A673 (cell line): ENCODE measurements at regions not wholly inside any gene's neighbourhood (a gene's known extent, or its start where the extent isn't known, plus 50 kb on each side); places are given as distances from the start of the nearest gene placed in this dataset.
A peak's percentile ranks its signal among the peaks of the same experiment; 100 is the strongest.

ENCODE experiments used
- BruUV-seq: library from RNA; stranded (reverse); fragments of 400-500 nt; replicated peaks from 2 replicates; lab custom pipeline; 2021; lab: Mats Ljungman, UMichigan
- CTCF ChIA-PET: fragments of 300-600 bp; sonication (Branson Sonifier 250); formaldehyde crosslinking; loops from one replicate; lab custom pipeline; 2022; ENCODE audit warnings: antibody characterized with exemption; lab: Charles Lee
- POLR2A ChIA-PET: fragments of 300-600 bp; sonication (Branson Sonifier 250); formaldehyde crosslinking; loops from one replicate; lab custom pipeline; 2022; ENCODE audit warnings: antibody characterized with exemption; ENCODE audit not compliant: low non-redundant PET; lab: Charles Lee
- DNase-seq: peaks from one replicate; pipeline ENCODE4 v3.0.0-alpha.2; 2015; ENCODE audit warnings: low spot score
- H3K27ac ChIP-seq: fragments of 200-600 bp; sonication (generic); 2 replicates; pipeline ENCODE4 v1.5.1; 2016; ENCODE audit warnings: mixed run types, low read depth, mild to moderate bottlenecking, mixed read lengths, antibody characterized with exemption, low read length; ENCODE audit not compliant: poor library complexity, severe bottlenecking
- H3K27me3 ChIP-seq: fragments of 200-600 bp; sonication (generic); replicated peaks from 2 replicates; pipeline ENCODE4 v1.6.1; 2017; ENCODE audit warnings: mixed run types, low read depth, mild to moderate bottlenecking, mixed read lengths, antibody characterized with exemption, low read length; ENCODE audit not compliant: insufficient read depth, poor library complexity
- H3K36me3 ChIP-seq: fragments of 200-600 bp; sonication (generic); 2 replicates; pipeline ENCODE4 v1.6.1; 2016; ENCODE audit warnings: mixed run types, mild to moderate bottlenecking, mixed read lengths, antibody characterized with exemption, low read length; ENCODE audit not compliant: insufficient read depth, poor library complexity, severe bottlenecking
- H3K4me1 ChIP-seq: fragments of 200-600 bp; sonication (generic); 2 replicates; pipeline ENCODE4 v1.6.1; 2017; ENCODE audit warnings: mixed run types, mild to moderate bottlenecking, mixed read lengths, antibody characterized with exemption, low read length; ENCODE audit not compliant: insufficient read depth, poor library complexity, severe bottlenecking
- H3K4me3 ChIP-seq: fragments of 200-600 bp; sonication (generic); 2 replicates; pipeline ENCODE4 v1.5.1; 2016; ENCODE audit warnings: low read depth, mixed run types, mild to moderate bottlenecking, mixed read lengths, low read length; ENCODE audit not compliant: poor library complexity, severe bottlenecking
- H3K9me3 ChIP-seq: fragments of 200-600 bp; sonication (generic); 2 replicates; pipeline ENCODE4 v1.6.1; 2016; ENCODE audit warnings: mixed run types, low read depth, mild to moderate bottlenecking, mixed read lengths, antibody characterized with exemption, low read length; ENCODE audit not compliant: poor library complexity, severe bottlenecking
- EZH2 ChIP-seq: fragments of 200-600 bp; sonication (generic); IDR thresholded peaks from 2 replicates; pipeline ENCODE4 v1.6.1; 2017; ENCODE audit warnings: borderline replicate concordance, low read depth, mild to moderate bottlenecking, mixed read lengths, antibody characterized with exemption, low read length; ENCODE audit not compliant: poor library complexity, severe bottlenecking
- intact Hi-C: fragments of 100-400 bp; cut with micrococcal nuclease; formaldehyde crosslinking; loops from one replicate; pipeline ENCODE4 v1.10.0; 2022; ENCODE audit not compliant: unreplicated experiment
- TF ChIP-seq, protein P1 (sequence below): fragments of 300-800, 200-600 bp; sonication (generic); conservative IDR thresholded peaks from 2 replicates; pipeline ENCODE4 v1.5.1; 2017; ENCODE audit warnings: low read depth, mild to moderate bottlenecking, antibody characterized with exemption, low read length, moderate library complexity, mixed read lengths

- no peaks in the 10 kb centered on the region for H3K27me3 ChIP-seq
- no peak overlapping the region for H3K4me3 ChIP-seq
- H3K4me1 ChIP-seq: no peaks in the 10 kb centered on the region
- peak; percentile 17 for DNase-seq
- TF ChIP-seq, protein P1, sequence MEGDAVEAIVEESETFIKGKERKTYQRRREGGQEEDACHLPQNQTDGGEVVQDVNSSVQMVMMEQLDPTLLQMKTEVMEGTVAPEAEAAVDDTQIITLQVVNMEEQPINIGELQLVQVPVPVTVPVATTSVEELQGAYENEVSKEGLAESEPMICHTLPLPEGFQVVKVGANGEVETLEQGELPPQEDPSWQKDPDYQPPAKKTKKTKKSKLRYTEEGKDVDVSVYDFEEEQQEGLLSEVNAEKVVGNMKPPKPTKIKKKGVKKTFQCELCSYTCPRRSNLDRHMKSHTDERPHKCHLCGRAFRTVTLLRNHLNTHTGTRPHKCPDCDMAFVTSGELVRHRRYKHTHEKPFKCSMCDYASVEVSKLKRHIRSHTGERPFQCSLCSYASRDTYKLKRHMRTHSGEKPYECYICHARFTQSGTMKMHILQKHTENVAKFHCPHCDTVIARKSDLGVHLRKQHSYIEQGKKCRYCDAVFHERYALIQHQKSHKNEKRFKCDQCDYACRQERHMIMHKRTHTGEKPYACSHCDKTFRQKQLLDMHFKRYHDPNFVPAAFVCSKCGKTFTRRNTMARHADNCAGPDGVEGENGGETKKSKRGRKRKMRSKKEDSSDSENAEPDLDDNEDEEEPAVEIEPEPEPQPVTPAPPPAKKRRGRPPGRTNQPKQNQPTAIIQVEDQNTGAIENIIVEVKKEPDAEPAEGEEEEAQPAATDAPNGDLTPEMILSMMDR: no peak
- intact Hi-C loops: no loop called here
- ChIA-PET POLR2A (no interaction called here), CTCF (no interaction called here)
- no peaks in the 10 kb centered on the region for H3K9me3 ChIP-seq
- BruUV-seq: no TSS peak
- no peak overlapping the region for H3K27ac ChIP-seq
- H3K36me3 ChIP-seq: no peaks in the 10 kb centered on the region
Observed at GRCh38 chr1:221169447-221169889, 290.2 kb downstream of the HLX start.

- H3K36me3 ChIP-seq: no peaks in the 10 kb centered on the region
- H3K27ac ChIP-seq: no peak overlapping the region
- no TSS peak for BruUV-seq
- no peaks in the 10 kb centered on the region for H3K27me3 ChIP-seq
- POLR2A ChIA-PET: no interaction called here
- H3K4me1 ChIP-seq: no peaks in the 10 kb centered on the region
- H3K4me3 ChIP-seq: no peak overlapping the region
- DNase-seq: no peak
- TF ChIP-seq EZH2: no peak
- TF ChIP-seq, protein P1: no peak
- H3K9me3 ChIP-seq: no peaks in the 10 kb centered on the region
- CTCF ChIA-PET: no interaction called here
- intact Hi-C loops: no loop called here
Observed at GRCh38 chr1:221170171-221170570, 290.9 kb downstream of the HLX start.

- Histone ChIP-seq H3K9me3 (no peaks in the 10 kb centered on the region), H3K36me3 (no peaks in the 10 kb centered on the region), H3K27me3 (no peaks in the 10 kb centered on the region), H3K4me3 (no peak overlapping the region), H3K27ac (no peak overlapping the region), H3K4me1 (no peaks in the 10 kb centered on the region)
- DNase-seq: no peak
- CTCF ChIA-PET: no interaction called here
- BruUV-seq: no TSS peak
- intact Hi-C loops: no loop called here
- TF ChIP-seq, protein P1: no peak
- TF ChIP-seq EZH2: no peak
- POLR2A ChIA-PET: no interaction called here
Observed at GRCh38 chr1:221171768-221172167, 292.5 kb downstream of the HLX start.
